ENCODE measurements at regions not wholly inside any gene's neighbourhood (a gene's known extent, or its start where the extent isn't known, plus 50 kb on each side); places are given as distances from the start of the nearest gene placed in this dataset.

DNA sequence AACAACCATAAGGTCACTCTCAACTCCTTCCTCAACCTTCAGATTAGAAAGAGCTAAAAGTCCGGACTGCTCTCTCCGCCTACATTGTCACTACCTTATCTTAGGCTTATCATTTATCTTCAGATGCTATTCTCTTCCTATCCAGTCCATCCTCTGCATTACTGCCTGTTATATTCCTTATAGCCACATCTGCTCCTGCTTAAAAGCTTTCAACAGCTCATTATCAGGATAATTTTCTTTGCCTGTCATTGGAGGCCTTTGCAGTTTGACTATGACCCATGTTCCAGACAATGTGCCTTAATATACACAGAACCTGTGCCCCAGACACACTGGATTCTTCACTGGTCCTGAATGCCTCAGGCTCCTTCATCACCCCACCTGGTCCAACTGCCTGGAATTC lies 184.1 kb upstream of the SETMAR start:
- TF ChIP-seq, protein P1, sequence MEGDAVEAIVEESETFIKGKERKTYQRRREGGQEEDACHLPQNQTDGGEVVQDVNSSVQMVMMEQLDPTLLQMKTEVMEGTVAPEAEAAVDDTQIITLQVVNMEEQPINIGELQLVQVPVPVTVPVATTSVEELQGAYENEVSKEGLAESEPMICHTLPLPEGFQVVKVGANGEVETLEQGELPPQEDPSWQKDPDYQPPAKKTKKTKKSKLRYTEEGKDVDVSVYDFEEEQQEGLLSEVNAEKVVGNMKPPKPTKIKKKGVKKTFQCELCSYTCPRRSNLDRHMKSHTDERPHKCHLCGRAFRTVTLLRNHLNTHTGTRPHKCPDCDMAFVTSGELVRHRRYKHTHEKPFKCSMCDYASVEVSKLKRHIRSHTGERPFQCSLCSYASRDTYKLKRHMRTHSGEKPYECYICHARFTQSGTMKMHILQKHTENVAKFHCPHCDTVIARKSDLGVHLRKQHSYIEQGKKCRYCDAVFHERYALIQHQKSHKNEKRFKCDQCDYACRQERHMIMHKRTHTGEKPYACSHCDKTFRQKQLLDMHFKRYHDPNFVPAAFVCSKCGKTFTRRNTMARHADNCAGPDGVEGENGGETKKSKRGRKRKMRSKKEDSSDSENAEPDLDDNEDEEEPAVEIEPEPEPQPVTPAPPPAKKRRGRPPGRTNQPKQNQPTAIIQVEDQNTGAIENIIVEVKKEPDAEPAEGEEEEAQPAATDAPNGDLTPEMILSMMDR (IDR thresholded peaks at IDR 0.05), result no peak
- TF ChIP-seq FOXK1 (CRISPR knock-in tag; IDR thresholded peaks at IDR 0.05) (no peak), NFYB (CRISPR knock-in tag; conservative IDR thresholded peaks at IDR 0.05; ENCODE audit: low read depth) (no peak), ZNF232 (CRISPR knock-in tag; IDR thresholded peaks at IDR 0.05) (no peak), PRRX2 (CRISPR knock-in tag; IDR thresholded peaks at IDR 0.05) (no peak)
- TF ChIP-seq, protein P2, sequence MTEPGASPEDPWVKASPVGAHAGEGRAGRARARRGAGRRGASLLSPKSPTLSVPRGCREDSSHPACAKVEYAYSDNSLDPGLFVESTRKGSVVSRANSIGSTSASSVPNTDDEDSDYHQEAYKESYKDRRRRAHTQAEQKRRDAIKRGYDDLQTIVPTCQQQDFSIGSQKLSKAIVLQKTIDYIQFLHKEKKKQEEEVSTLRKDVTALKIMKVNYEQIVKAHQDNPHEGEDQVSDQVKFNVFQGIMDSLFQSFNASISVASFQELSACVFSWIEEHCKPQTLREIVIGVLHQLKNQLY (CRISPR knock-in tag; IDR thresholded peaks at IDR 0.05), result no peak
